IgD-negative memory B cell (primary cell): ENCODE measurements at regions not wholly inside any gene's neighbourhood (a gene's known extent, or its start where the extent isn't known, plus 50 kb on each side); places are given as distances from the start of the nearest gene placed in this dataset.

ENCODE experiments used
- H3K27ac Mint-ChIP-seq, 3 donors: one replicate each; pipeline ENCODE4 v1.8.0; 2020 to 2022; ENCODE audit warnings: mild to moderate bottlenecking in 3 of 3, mixed read lengths in 3 of 3, moderate library complexity in 1 of 3
- H3K27me3 Mint-ChIP-seq: one replicate; pipeline ENCODE4 v1.8.0; 2021; ENCODE audit warnings: mixed read lengths
- H3K36me3 Mint-ChIP-seq: one replicate; pipeline ENCODE4 v1.8.0; 2020; ENCODE audit warnings: mild to moderate bottlenecking, mixed read lengths
- H3K4me1 Mint-ChIP-seq, 3 donors: one replicate each; pipeline ENCODE4 v1.8.0; 2020 to 2022; ENCODE audit warnings: mixed read lengths in 3 of 3, mild to moderate bottlenecking in 1 of 3
- H3K4me3 Mint-ChIP-seq, 4 donors: one replicate each; pipeline ENCODE4 v1.8.0; 2020 to 2022; ENCODE audit warnings: mild to moderate bottlenecking in 4 of 4, mixed read lengths in 4 of 4, moderate library complexity in 3 of 4
- H3K9me3 Mint-ChIP-seq, 3 donors: one replicate each; pipeline ENCODE4 v1.8.0; 2020 to 2021; ENCODE audit warnings: mixed read lengths in 3 of 3, mild to moderate bottlenecking in 1 of 3

GRCh38 chr13:103134271-103134670, 68.1 kb upstream of the SLC10A2 start:
- no peaks in the 10 kb centered on the region for H3K27me3 Mint-ChIP-seq
- no peak overlapping the region for H3K27ac Mint-ChIP-seq
- no peaks in the 10 kb centered on the region for H3K9me3 Mint-ChIP-seq
- no peaks in the 10 kb centered on the region for H3K36me3 Mint-ChIP-seq
- H3K4me1 Mint-ChIP-seq, result peaks cover 0 to 3% (median 3%) of the 10 kb centered on the region in 3 donors
- H3K4me3 Mint-ChIP-seq, result no peak overlapping the region

GRCh38 chr13:103133556-103133955, 67.3 kb upstream of the SLC10A2 start:
- H3K4me3 Mint-ChIP-seq, result no peak overlapping the region
- H3K9me3 Mint-ChIP-seq, result no peaks in the 10 kb centered on the region
- H3K27ac Mint-ChIP-seq, result no peak overlapping the region
- no peaks in the 10 kb centered on the region for H3K27me3 Mint-ChIP-seq
- peaks cover 0 to 3% (median 3%) of the 10 kb centered on the region in 3 donors for H3K4me1 Mint-ChIP-seq
- H3K36me3 Mint-ChIP-seq, result no peaks in the 10 kb centered on the region

- no peak overlapping the region for H3K4me3 Mint-ChIP-seq
- H3K4me1 Mint-ChIP-seq, result peaks cover 0 to 3% (median 3%) of the 10 kb centered on the region in 3 donors
- no peak overlapping the region for H3K27ac Mint-ChIP-seq
- no peaks in the 10 kb centered on the region for H3K9me3 Mint-ChIP-seq
- H3K36me3 Mint-ChIP-seq, result no peaks in the 10 kb centered on the region
- H3K27me3 Mint-ChIP-seq, result no peaks in the 10 kb centered on the region
These were observed 64.5 kb upstream of the SLC10A2 start for GRCh38 chr13:103130681-103131210.

GRCh38 chr13:103130146-103130545, 63.9 kb upstream of the SLC10A2 start:
- Mint-ChIP-seq H3K9me3 (no peaks in the 10 kb centered on the region), H3K4me3 (no peak overlapping the region), H3K36me3 (no peaks in the 10 kb centered on the region)

More at GRCh38 chr13:103130146-103130545, 63.9 kb upstream of the SLC10A2 start:
- Mint-ChIP-seq H3K27me3 (no peaks in the 10 kb centered on the region), H3K27ac (no peak overlapping the region), H3K4me1 (peaks cover 0 to 3% (median 3%) of the 10 kb centered on the region in 3 donors)
